HG03103 (cell line): ENCODE measurements at regions not wholly inside any gene's neighbourhood (a gene's known extent, or its start where the extent isn't known, plus 50 kb on each side); places are given as distances from the start of the nearest gene placed in this dataset.
"Not testable (repeated sequence)": the region's sequence is repeated elsewhere in the genome, so short reads cannot be mapped to it uniquely, and the experiment has no call there.

Experiments
- ATAC-seq: cut with Tn5 transposase; IDR thresholded peaks from one replicate; pipeline ENCODE4 v1.9.1; 2021; ENCODE audit warnings: low read depth; ENCODE audit not compliant: unreplicated experiment

DNA sequence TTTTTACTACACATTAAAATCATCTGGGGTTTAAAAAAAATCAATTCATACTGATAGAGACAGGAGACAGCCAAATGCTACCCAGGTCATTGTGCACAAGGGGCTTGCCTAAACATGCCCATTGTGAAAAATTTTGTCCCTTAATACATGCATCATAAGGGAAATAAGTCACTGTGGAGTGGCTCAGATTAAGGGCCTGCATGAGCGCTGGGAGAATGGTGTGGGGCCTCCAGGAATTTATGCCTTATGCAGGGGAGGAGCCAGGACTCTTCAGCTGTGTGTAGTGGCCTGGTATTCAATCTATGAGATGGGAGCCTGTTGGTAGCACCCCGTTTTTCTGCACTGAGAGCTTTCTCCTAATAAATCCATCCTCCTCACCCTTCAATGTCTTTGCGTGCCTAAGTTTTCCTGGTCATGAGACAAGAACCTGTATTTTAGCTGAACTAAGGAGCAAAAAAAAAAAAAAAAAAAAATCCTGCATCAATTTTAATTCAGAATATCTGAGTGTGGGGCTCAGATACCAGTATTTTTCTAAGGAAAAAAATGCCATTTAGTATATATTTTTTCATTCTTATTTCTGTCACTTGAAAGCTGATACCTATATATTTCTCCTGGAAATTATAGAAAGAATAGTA, 997.6 kb upstream of the ATXN8OS start:
- ATAC-seq = no peak

- ATAC-seq = no peak
These were observed 999.1 kb upstream of the ATXN8OS start for GRCh38 chr13:69108486-69108885.

DNA sequence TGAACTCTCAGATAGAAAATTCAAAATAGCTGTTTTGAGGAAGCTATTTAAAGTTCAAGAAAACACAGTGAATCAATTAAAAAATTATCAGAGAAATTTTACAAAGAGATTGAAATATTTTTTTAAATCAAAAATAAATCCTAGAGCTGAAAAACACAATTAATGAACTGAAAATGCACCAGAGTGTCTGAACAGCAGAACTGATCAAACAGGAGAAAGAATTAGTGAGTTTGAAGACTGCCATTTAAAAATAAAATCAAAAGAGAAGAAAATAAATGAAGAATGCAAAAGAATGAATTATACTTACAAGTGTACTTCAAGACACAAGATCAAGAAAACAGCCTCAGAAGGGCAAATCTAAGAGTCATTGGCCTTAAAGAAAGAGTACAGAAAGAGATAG, 1000.2 kb upstream of the ATXN8OS start:
- no peak for ATAC-seq

- no peak for ATAC-seq
These were observed 1005.8 kb upstream of the ATXN8OS start for GRCh38 chr13:69101841-69102240.

- ATAC-seq = no peak
These were observed 1013.1 kb upstream of the ATXN8OS start for GRCh38 chr13:69094485-69094884.

DNA sequence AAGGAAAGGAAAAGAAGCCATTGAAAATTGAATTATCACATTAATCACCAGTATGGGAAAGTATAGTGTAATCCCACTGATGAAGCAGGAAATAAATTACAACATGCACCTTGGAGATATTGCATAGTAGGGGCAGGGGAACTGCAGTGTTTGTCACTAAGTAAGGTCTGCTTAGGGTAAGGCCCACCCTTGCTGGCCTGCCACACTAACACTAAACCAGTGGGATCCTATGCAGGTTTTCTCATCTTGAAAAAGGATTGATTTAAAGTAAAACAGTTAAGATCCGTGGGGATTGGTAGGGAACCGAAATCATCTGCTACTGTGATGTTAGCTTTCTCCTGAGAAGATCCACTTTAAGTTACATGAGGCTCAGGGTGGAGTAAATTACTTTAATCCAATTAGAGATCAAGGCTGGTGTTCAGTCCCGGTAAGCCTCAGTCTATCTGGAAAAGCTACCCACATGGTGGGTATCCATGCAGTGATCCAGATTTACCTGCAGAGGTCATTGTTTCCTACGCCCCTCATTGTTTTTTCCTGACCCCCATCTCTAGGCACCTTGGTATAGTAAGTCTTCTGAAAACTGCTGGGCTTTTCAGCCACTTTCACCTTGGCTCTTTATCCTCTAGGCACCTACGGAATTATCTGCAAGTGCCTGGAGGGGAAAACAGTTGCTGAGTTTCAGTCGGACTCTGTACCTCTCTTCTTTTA, 1014.9 kb upstream of the ATXN8OS start:
- ATAC-seq = no peak

GRCh38 chr13:69077267-69077666, 1030.4 kb upstream of the ATXN8OS start:
- no peak for ATAC-seq

- ATAC-seq = no peak
These were observed 1038.0 kb upstream of the ATXN8OS start for GRCh38 chr13:69069554-69070133.

DNA sequence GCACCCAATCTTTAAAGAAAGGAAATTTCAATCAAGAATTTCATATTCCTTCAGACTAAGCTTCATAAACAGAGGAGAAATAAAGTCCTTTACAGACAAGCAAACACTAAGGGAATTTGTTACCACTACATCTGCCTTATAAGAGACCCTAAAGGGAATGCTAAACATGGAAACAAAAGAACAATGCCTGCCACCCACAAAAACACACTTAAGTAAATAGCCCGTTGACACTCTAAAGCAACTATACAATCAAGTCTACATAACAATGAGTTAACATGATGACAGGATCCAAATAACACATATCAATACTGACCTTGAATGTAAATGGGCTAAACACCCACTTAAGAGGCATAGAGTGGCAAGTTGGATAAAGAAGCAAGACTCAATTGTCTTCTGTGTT, 1056.9 kb upstream of the ATXN8OS start:
- ATAC-seq = no peak

DNA sequence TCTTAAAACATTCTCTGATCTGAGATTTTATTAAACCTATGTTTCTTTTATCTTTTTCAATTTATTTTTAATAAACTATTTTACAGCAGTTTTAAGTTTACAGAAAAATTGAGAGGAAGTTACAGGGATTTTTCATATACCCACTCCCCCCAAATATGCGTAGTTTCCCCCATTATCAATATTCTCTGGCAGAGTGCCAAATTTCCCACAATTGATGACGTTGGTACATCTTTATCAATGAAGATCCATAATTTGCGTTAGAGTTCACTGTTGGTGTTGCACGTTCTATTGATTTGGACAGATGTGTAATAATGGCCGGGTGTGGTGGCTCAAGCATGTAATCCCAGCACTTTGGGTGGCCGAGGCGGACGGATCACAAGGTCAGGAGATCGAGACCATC, 1063.0 kb upstream of the ATXN8OS start:
- no peak for ATAC-seq

DNA sequence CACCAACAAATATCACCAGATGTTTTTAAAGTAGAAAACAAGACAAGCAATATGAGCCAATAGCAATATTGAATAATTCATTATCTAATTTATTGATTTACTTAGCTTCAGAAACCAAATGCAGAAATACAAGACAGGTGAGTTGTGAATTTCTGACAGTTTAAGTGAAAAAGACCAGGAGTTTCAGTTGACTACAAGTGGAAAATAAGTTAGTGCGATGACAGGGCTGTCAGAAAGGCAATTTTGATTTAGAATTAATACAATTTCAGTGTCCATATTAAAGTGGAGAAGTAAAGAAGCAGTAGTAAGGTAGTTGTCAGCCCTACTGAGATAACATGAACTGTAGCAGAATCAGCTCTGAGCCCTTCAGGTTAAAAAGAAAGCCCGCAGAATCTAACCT, 1066.7 kb upstream of the ATXN8OS start:
- ATAC-seq = no peak

DNA sequence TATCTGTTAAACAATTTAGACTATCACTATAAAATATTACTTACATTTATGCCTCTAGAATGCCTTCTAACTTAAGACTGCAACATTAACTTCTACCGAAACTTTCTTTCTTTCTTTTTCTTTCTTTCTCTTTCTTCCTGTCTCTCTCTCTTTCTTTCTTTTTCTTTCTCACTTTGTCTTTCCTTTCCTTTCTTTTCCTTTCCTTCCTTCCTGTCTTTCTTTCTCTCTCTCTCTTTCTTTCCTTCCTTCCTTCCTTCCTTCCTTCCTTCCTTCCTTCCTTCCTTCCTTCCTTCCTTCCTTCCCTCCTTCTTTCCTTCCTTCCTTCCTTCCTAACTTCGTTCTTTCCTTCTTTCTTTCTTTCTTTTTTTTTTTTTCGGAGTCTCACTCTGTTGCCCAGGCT, 1071.9 kb upstream of the ATXN8OS start:
- no peak for ATAC-seq

GRCh38 chr13:69028936-69029335, 1078.7 kb upstream of the ATXN8OS start:
- ATAC-seq = no peak

- ATAC-seq = no peak
These were observed 1087.5 kb upstream of the ATXN8OS start for GRCh38 chr13:69020120-69020519.

GRCh38 chr13:69018173-69018572, 1089.5 kb upstream of the ATXN8OS start:
- not testable (repeated sequence) for ATAC-seq

GRCh38 chr13:69010789-69011188, 1096.8 kb upstream of the ATXN8OS start:
- no peak for ATAC-seq

DNA sequence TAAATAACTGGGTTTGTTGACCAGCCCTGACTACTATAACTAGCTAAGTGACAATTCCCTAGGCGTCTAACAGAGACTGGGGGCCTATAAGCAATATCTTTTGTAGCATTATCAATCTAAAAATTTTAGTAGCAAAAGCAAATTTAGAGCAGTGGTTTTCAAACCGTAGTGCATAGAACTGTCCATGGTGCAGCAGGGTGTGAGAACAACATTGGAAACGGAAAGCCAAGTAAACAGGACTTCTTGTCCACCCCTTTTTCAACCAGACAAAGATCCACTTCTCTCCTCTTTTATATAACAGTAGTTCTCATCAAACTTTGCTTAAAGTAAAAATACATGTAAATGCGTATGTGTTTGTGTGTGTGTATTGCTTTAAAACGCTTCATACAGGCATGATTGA, 1099.1 kb upstream of the ATXN8OS start:
- no peak for ATAC-seq

GRCh38 chr13:68998056-68998455, 1109.6 kb upstream of the ATXN8OS start:
- no peak for ATAC-seq

DNA sequence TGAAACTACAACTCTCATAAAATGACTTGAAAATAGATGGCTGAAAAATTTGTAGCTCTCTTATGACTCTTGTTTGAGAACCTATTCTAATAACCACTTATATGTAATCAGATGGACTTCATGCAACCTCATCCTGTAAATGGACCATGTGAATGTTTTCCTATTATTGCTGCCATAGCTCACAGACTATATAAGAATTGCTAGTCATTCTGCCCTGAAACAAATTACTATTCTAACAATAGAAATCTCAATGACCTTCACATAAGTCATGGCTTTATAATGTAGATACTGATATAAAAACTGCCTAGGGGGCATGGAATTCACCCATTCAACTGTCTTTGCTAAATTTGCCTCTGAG, 1111.0 kb upstream of the ATXN8OS start:
- no peak for ATAC-seq

GRCh38 chr13:68995972-68996667, 1111.5 kb upstream of the ATXN8OS start:
- ATAC-seq = no peak

- no peak for ATAC-seq
These were observed 1114.5 kb upstream of the ATXN8OS start for GRCh38 chr13:68993154-68993553.

DNA sequence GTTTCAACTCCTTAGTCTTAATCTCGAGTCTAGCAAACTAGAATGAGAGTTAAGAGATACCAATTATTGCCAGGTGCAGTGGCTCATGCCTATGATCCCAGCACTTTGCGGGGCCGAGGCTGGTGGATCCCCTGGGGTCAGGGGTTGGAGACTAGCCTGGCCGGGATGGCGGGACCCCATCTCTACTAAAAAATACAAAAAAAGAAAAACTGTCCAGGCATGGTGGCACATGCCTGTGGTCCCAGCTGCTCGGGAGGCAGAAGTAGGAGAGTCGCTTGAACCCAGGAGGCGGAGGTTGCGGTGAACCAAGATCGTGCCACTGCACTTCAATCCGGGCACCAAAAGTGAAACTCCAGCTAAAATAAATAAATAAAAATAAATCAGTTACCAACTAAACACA, 1119.5 kb upstream of the ATXN8OS start:
- ATAC-seq = no peak
